Mammary epithelial cell (primary cell): ENCODE measurements at regions not wholly inside any gene's neighbourhood (a gene's known extent, or its start where the extent isn't known, plus 50 kb on each side); places are given as distances from the start of the nearest gene placed in this dataset.

Experiments
- EZH2 ChIP-seq: IDR thresholded peaks from 2 replicates; pipeline ENCODE4 v1.6.1; 2012; ENCODE audit warnings: low read length, inconsistent platforms, borderline replicate concordance
- TF ChIP-seq, protein P1 (sequence below), 2 donors: IDR thresholded peaks in 1 of 2; conservative IDR thresholded peaks in 1 of 2; 2 replicates each; pipeline ENCODE4 v1.5.1; 2011 to 2012; ENCODE audit warnings: inconsistent platforms in 2 of 2, low read length in 2 of 2, mild to moderate bottlenecking in 2 of 2, control low read depth in 1 of 2, low read depth in 1 of 2; ENCODE audit not compliant: insufficient read depth in 1 of 2; ENCODE audit errors: extremely low read depth in 1 of 2

DNA sequence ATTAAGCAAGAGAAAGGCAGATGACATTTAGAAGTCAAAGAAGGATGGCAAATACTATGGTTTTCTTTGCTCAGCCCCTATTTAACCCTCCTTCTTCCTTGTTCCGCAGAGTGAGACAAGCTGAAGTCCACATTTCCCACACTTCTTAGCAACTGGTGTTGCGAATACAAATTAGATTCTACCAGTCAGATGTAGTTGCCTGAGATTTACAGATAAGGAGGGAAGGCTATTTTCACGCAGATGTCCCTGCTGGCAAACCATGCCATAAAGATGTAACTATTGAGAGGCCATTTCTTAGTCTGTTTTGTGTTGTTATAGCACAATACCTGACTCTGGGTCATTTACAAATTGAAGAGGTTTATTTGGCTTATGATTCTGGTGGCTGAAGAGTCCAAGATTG, 84.3 kb downstream of the ZC3H11B start:
- TF ChIP-seq, protein P1, sequence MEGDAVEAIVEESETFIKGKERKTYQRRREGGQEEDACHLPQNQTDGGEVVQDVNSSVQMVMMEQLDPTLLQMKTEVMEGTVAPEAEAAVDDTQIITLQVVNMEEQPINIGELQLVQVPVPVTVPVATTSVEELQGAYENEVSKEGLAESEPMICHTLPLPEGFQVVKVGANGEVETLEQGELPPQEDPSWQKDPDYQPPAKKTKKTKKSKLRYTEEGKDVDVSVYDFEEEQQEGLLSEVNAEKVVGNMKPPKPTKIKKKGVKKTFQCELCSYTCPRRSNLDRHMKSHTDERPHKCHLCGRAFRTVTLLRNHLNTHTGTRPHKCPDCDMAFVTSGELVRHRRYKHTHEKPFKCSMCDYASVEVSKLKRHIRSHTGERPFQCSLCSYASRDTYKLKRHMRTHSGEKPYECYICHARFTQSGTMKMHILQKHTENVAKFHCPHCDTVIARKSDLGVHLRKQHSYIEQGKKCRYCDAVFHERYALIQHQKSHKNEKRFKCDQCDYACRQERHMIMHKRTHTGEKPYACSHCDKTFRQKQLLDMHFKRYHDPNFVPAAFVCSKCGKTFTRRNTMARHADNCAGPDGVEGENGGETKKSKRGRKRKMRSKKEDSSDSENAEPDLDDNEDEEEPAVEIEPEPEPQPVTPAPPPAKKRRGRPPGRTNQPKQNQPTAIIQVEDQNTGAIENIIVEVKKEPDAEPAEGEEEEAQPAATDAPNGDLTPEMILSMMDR (conservative IDR thresholded peaks at IDR 0.05 in 1 of 2, IDR thresholded peaks at IDR 0.05 in 1 of 2; ENCODE audit: extremely low read depth in 1 of 2, insufficient read depth in 1 of 2, low read depth in 1 of 2, low read length in 2 of 2), result no peak
- TF ChIP-seq EZH2, result no peak
